ENCODE measurements at regions not wholly inside any gene's neighbourhood (a gene's known extent, or its start where the extent isn't known, plus 50 kb on each side); places are given as distances from the start of the nearest gene placed in this dataset.

- intact Hi-C loops (cut with DNase I; ENCODE audit: low total_unique reads) = loop anchor here (10.0 kb wide), 1 partner anchor 435 kb away; no protein-coding TSS in a partner anchor
- Histone ChIP-seq H3K36me3 (no peaks in the 10 kb centered on the region), H3K27ac (no peak overlapping the region), H3K4me1 (no peaks in the 10 kb centered on the region), H3K9me3 (no peaks in the 10 kb centered on the region), H3K27me3 (no peaks in the 10 kb centered on the region), H3K4me3 (no peak overlapping the region)
- no peak for DNase-seq (ENCODE audit: low spot score in 2 of 2)
- TF ChIP-seq POLR2A (IDR thresholded peaks at IDR 0.05) = no peak
- TF ChIP-seq CTCF (IDR thresholded peaks at IDR 0.05) = no peak
- TF ChIP-seq POLR2AphosphoS5 (IDR thresholded peaks at IDR 0.05) = no peak
Observed at GRCh38 chr11:30089921-30090320, 73.1 kb upstream of the KCNA4 start.

- no peak for DNase-seq (ENCODE audit: low spot score in 2 of 2)
- Histone ChIP-seq H3K9me3 (no peaks in the 10 kb centered on the region), H3K4me3 (no peak overlapping the region), H3K36me3 (no peaks in the 10 kb centered on the region), H3K27ac (no peak overlapping the region), H3K4me1 (no peaks in the 10 kb centered on the region), H3K27me3 (no peaks in the 10 kb centered on the region)
- intact Hi-C loops (cut with DNase I; ENCODE audit: low total_unique reads) = no loop called here
- TF ChIP-seq CTCF (IDR thresholded peaks at IDR 0.05) (no peak), POLR2AphosphoS5 (IDR thresholded peaks at IDR 0.05) (no peak), POLR2A (IDR thresholded peaks at IDR 0.05) (no peak)
Observed at GRCh38 chr11:30091246-30091645, 74.4 kb upstream of the KCNA4 start.

- no peak for DNase-seq (ENCODE audit: low spot score in 2 of 2)
- Histone ChIP-seq H3K27ac (no peak overlapping the region), H3K36me3 (no peaks in the 10 kb centered on the region), H3K27me3 (no peaks in the 10 kb centered on the region), H3K4me1 (no peaks in the 10 kb centered on the region), H3K4me3 (no peak overlapping the region), H3K9me3 (no peaks in the 10 kb centered on the region)
- intact Hi-C loops (cut with DNase I; ENCODE audit: low total_unique reads) = no loop called here
- TF ChIP-seq CTCF (IDR thresholded peaks at IDR 0.05) = no peak
- no peak for TF ChIP-seq POLR2AphosphoS5 (IDR thresholded peaks at IDR 0.05)
- TF ChIP-seq POLR2A (IDR thresholded peaks at IDR 0.05) = no peak
Observed at GRCh38 chr11:30091737-30092136, 74.9 kb upstream of the KCNA4 start.

GRCh38 chr11:30092518-30092917 lies 75.7 kb upstream of the KCNA4 start:
- Histone ChIP-seq H3K9me3 (no peaks in the 10 kb centered on the region), H3K4me3 (no peak overlapping the region), H3K27me3 (no peaks in the 10 kb centered on the region), H3K36me3 (no peaks in the 10 kb centered on the region), H3K27ac (no peak overlapping the region), H3K4me1 (no peaks in the 10 kb centered on the region)
- TF ChIP-seq CTCF (IDR thresholded peaks at IDR 0.05) = no peak
- TF ChIP-seq POLR2A (IDR thresholded peaks at IDR 0.05) = no peak
- TF ChIP-seq POLR2AphosphoS5 (IDR thresholded peaks at IDR 0.05) = no peak
- intact Hi-C loops (cut with DNase I; ENCODE audit: low total_unique reads) = no loop called here
- no peak for DNase-seq (ENCODE audit: low spot score in 2 of 2)

- H3K4me1 ChIP-seq = no peaks in the 10 kb centered on the region
- H3K27me3 ChIP-seq = peaks cover 0 to 6% of the 10 kb centered on the region in 2 donors
- DNase-seq (ENCODE audit: low spot score in 2 of 2) = no peak
- TF ChIP-seq CTCF (IDR thresholded peaks at IDR 0.05) (no peak), POLR2AphosphoS5 (IDR thresholded peaks at IDR 0.05) (no peak), POLR2A (IDR thresholded peaks at IDR 0.05) (no peak)
- H3K27ac ChIP-seq = no peak overlapping the region
- H3K9me3 ChIP-seq = no peaks in the 10 kb centered on the region
- H3K36me3 ChIP-seq = no peaks in the 10 kb centered on the region
- intact Hi-C loops (cut with DNase I; ENCODE audit: low total_unique reads) = no loop called here
- H3K4me3 ChIP-seq = no peak overlapping the region
Observed at GRCh38 chr11:30100495-30100894, 83.7 kb upstream of the KCNA4 start.
